Omental fat pad (tissue), 3 donors: ENCODE measurements at regions not wholly inside any gene's neighbourhood (a gene's known extent, or its start where the extent isn't known, plus 50 kb on each side); places are given as distances from the start of the nearest gene placed in this dataset.

ENCODE experiments used
- ATAC-seq: fragments of 150-250 bp; one replicate; pipeline ENCODE4 v1.9.1; 2016; ENCODE audit warnings: mild to moderate bottlenecking, moderate library complexity; ENCODE audit not compliant: low FRiP score
- DNase-seq: peaks from one replicate; pipeline ENCODE4 v3.0.0-alpha.2; 2019; ENCODE audit warnings: low spot score
- TF ChIP-seq, protein P1 (sequence below), 3 donors: fragments of 450-650 bp; IDR thresholded peaks; one replicate each; pipeline ENCODE4 v1.5.1; 2016 to 2017; ENCODE audit warnings: antibody characterized with exemption in 3 of 3, mild to moderate bottlenecking in 3 of 3, moderate library complexity in 2 of 3

DNA sequence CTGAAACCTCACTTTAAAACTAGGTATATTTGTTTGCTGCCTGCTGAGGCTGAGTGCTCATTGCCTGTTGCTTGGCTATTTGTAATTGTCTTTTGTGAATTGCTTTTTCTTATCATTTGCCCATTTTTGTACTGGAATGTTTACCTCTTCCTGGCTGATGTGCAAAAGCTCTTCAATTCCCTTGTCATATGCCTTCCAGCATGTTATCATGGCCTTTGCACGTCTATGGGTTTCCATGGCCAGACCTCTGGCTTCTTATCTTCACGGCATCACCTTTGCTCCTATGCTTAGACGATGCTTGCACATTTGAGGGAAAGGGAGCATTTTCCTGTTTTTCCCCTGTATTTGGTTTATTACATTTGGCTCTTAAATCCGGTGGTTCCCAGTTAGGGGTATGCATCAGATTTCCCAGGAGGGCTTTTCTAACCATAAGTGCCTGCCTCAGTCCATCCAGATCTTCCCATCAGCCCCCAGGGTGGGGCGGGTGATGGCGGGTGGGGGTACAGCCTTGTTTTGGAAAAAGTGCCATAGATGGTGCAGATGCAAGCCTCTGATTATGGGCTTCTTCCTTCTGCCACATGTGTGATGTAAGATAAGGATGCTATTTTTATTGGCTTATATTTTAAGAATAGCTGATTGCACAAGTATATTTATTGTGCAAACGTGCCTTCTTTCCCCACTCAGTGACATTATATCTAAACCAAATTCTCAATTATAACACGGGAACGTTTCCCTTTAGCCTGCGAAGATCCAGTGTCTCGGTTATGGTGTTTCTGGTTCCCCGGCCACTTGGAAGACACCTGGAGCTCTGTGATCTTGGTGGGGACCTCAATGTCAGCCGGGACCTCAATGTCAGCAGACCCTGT lies 70.6 kb upstream of the SEPTIN5 start:
- no peak for ATAC-seq
- TF ChIP-seq, protein P1, sequence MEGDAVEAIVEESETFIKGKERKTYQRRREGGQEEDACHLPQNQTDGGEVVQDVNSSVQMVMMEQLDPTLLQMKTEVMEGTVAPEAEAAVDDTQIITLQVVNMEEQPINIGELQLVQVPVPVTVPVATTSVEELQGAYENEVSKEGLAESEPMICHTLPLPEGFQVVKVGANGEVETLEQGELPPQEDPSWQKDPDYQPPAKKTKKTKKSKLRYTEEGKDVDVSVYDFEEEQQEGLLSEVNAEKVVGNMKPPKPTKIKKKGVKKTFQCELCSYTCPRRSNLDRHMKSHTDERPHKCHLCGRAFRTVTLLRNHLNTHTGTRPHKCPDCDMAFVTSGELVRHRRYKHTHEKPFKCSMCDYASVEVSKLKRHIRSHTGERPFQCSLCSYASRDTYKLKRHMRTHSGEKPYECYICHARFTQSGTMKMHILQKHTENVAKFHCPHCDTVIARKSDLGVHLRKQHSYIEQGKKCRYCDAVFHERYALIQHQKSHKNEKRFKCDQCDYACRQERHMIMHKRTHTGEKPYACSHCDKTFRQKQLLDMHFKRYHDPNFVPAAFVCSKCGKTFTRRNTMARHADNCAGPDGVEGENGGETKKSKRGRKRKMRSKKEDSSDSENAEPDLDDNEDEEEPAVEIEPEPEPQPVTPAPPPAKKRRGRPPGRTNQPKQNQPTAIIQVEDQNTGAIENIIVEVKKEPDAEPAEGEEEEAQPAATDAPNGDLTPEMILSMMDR (IDR thresholded peaks at IDR 0.05): no peak
- DNase-seq: no peak

DNA sequence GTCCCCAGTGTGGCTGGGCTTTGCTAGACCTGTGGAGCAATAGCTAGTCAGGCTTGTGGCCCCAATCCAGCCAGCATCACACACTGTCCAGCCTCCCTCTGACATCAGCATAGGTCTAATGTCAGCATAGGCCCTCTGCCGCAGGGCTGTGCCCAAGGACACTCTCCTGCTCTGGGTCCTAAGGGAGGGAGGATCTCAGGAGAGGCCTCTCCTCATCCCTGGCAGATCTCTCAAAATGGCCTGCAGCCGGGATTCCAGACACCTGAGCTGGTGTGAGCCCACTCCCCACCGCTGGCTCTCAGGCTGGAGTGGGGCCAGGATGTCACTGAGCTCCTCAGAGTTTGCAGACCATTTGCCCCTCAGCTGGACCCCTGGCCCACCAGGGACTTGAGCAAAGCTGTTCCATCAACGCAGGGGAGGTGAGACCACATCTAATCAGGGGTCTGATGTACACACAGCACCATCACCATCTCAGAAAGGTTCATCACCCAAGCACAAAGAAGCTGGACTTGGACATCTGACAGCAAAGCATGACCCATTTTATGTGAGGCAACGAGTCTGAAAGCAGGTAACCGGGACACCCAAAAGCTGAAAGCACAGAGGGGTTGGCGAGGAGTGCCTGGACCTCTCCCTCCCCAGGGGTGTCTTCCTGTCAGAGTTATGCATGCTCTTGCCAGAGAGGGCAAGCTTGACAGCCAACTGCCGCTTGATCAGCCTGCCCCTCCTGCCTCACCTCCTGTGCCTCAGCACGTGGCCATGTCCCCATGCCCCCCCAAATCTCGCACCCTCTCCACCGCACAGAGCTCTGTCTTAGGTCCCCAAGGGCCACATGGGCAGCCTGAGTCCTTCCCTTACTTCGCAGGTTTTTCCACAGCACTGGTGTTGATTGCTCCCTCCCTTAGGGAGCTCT lies 69.7 kb upstream of the SEPTIN5 start:
- DNase-seq (no peak), ATAC-seq (no peak)
- TF ChIP-seq, protein P1 (IDR thresholded peaks at IDR 0.05): no peak

DNA sequence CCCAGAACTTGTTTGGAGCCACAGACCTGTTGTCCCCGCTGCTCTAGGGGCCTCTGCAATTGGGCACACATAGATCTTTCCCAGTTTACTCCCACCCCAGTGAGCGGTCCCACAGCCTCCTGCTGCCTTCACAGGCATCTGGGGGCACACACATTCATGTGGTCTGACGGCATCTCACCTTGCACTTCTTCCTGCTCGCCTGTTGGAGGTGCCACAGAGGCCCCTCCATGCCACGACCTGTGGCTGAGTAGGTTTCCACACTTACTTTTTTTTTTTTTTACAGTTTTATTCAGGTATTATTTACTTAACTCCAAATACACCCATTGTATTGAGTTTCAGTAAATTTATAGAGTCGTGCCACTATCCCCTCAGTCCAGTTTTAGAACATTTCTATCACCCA lies 68.9 kb upstream of the SEPTIN5 start:
- ATAC-seq (no peak), DNase-seq (no peak)
- TF ChIP-seq, protein P1 (IDR thresholded peaks at IDR 0.05): no peak

DNA sequence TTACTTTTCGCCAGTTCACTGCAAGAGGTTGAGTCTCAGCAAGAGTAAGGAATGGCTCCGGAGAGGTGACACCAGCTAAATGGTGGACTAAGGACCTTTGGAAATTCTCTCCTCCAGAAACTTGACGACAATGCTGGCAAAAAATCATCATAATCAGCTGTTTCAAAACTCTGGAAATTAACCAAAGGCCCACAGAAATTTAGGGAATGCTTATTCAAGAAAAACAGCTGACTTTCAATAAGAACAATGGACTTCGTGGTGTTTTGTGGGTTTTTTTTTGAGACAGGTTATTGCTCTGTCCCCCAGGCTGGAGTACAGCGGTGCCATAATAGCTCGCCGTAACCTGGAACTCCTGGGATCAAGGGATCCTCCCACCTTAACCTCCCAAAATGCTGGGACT lies 68.4 kb upstream of the SEPTIN5 start:
- ATAC-seq (no peak), DNase-seq (no peak)
- TF ChIP-seq, protein P1 (IDR thresholded peaks at IDR 0.05): no peak

DNA sequence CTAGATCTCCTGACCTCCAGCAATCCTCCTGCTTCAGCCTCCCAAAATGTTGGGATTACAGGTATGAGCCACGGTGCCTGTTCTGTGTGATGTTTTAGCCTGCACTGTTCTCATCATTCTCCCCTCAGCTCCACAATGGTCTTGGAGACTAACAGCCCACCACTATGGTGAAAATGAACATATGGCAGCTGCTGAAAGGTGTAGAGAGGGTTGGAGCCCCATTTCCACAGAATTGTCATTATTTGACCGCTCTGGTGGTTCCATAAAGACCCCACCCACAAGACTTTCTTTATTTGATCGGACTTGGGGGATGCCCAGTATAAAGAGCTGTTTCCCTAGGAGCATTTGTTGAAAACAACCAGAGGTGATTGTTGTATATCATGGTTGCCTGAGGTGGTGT lies 67.9 kb upstream of the SEPTIN5 start:
- TF ChIP-seq, protein P1 (IDR thresholded peaks at IDR 0.05): no peak
- DNase-seq (no peak), ATAC-seq (no peak)

DNA sequence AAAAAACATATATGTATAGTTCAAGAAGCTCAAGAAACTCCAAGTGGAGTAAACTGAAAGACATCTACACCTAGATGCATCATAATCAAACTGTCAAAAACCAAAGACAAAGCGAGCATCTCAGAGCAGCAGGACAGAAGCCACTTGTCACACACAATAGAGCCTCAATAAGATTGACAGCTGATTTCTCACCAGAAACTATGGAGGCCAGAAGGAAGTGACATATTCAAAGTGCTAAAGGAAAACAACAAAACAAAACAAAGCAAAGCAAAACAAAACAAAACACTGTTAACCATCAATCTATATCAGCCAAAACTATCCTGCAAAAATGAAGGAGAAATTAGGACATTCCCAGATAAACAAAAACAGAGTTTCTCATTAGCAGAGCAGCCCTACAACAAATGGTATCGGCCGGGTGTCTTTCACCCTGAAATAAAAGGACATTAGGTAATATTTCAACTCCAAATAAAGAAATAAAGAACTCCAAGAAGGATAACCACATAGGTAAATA lies 65.8 kb upstream of the SEPTIN5 start:
- DNase-seq: no peak
- TF ChIP-seq, protein P1 (IDR thresholded peaks at IDR 0.05): no peak
- ATAC-seq: no peak
